Activated T-cell treated with anti-CD3 and anti-CD28 coated beads, Interleukin-2, amount 50 U/mL, for 72 hours (primary cell): ENCODE measurements at regions not wholly inside any gene's neighbourhood (a gene's known extent, or its start where the extent isn't known, plus 50 kb on each side); places are given as distances from the start of the nearest gene placed in this dataset.

Experiments
- ATAC-seq, 2 donors: fragments of 150-1000 bp; cut with Tn5 transposase; replicated peaks in 1 of 2; 2 replicates each; pipeline ENCODE4 v1.10.0; 2021; ENCODE audit warnings: moderate library complexity in 2 of 2, mild to moderate bottlenecking in 1 of 2
- DNase-seq, 2 donors: peaks; one replicate each; pipeline ENCODE4 v3.0.0; 2021 to 2022; ENCODE audit warnings: mixed read lengths in 1 of 2
- H3K27ac Mint-ChIP-seq: one replicate; pipeline ENCODE4 v1.8.0; 2022; ENCODE audit warnings: mild to moderate bottlenecking, moderate library complexity, mixed read lengths
- H3K27me3 Mint-ChIP-seq: one replicate; pipeline ENCODE4 v1.8.0; 2022; ENCODE audit warnings: low read depth, mixed read lengths
- H3K36me3 Mint-ChIP-seq, 2 donors: one replicate each; pipeline ENCODE4 v1.8.0; 2022; ENCODE audit warnings: mixed read lengths in 2 of 2, mild to moderate bottlenecking in 1 of 2; ENCODE audit not compliant: insufficient read depth in 2 of 2
- H3K4me1 Mint-ChIP-seq: one replicate; pipeline ENCODE4 v1.8.0; 2022; ENCODE audit warnings: low read depth, mixed read lengths
- H3K4me3 Mint-ChIP-seq, 2 donors: one replicate each; pipeline ENCODE4 v1.8.0; 2022; ENCODE audit warnings: mild to moderate bottlenecking in 2 of 2, mixed read lengths in 2 of 2, moderate library complexity in 2 of 2
- H3K9me3 Mint-ChIP-seq, 2 donors: one replicate each; pipeline ENCODE4 v1.8.0; 2022; ENCODE audit warnings: mixed read lengths in 2 of 2

- Mint-ChIP-seq H3K27me3 (no peaks in the 10 kb centered on the region), H3K9me3 (peaks cover 0 to 5% of the 10 kb centered on the region in 2 donors), H3K36me3 (no peaks in the 10 kb centered on the region), H3K4me3 (no peak overlapping the region), H3K27ac (no peak overlapping the region), H3K4me1 (no peaks in the 10 kb centered on the region)
- ATAC-seq: no peak
- no peak for DNase-seq
These were observed 190.0 kb upstream of the NEIL3 start for GRCh38 chr4:177119691-177120090.

GRCh38 chr4:177123811-177124210 lies 185.9 kb upstream of the NEIL3 start:
- H3K9me3 Mint-ChIP-seq: peaks cover 1 to 8% of the 10 kb centered on the region in 2 donors
- no peak for ATAC-seq
- no peak overlapping the region for H3K27ac Mint-ChIP-seq

GRCh38 chr4:177124349-177125064 lies 185.2 kb upstream of the NEIL3 start:
- Mint-ChIP-seq H3K4me3 (no peak overlapping the region), H3K27me3 (no peaks in the 10 kb centered on the region), H3K27ac (no peak overlapping the region), H3K36me3 (no peaks in the 10 kb centered on the region), H3K9me3 (peaks cover 4 to 11% of the 10 kb centered on the region in 2 donors), H3K4me1 (no peaks in the 10 kb centered on the region)
- ATAC-seq (no peak), DNase-seq (no peak)

More at GRCh38 chr4:177123811-177124210, 185.9 kb upstream of the NEIL3 start:
- Mint-ChIP-seq H3K4me3 (no peak overlapping the region), H3K36me3 (no peaks in the 10 kb centered on the region), H3K4me1 (no peaks in the 10 kb centered on the region), H3K27me3 (no peaks in the 10 kb centered on the region)
- no peak for DNase-seq

GRCh38 chr4:177125656-177126055 lies 184.0 kb upstream of the NEIL3 start:
- Mint-ChIP-seq H3K27me3 (no peaks in the 10 kb centered on the region), H3K27ac (no peak overlapping the region), H3K4me3 (no peak overlapping the region), H3K4me1 (no peaks in the 10 kb centered on the region), H3K9me3 (peaks cover 10% of the 10 kb centered on the region in 2 donors), H3K36me3 (peaks cover 2% of the 10 kb centered on the region in 2 donors)
- ATAC-seq (no peak), DNase-seq (no peak)

GRCh38 chr4:177127658-177128057 lies 182.0 kb upstream of the NEIL3 start:
- Mint-ChIP-seq H3K9me3 (peaks cover 9 to 11% of the 10 kb centered on the region in 2 donors), H3K36me3 (peaks cover 2% of the 10 kb centered on the region in 2 donors), H3K27me3 (no peaks in the 10 kb centered on the region)

GRCh38 chr4:177128306-177128705 lies 181.4 kb upstream of the NEIL3 start:
- ATAC-seq: no peak
- Mint-ChIP-seq H3K27me3 (no peaks in the 10 kb centered on the region), H3K27ac (no peak overlapping the region), H3K36me3 (peaks cover 2% of the 10 kb centered on the region in 2 donors), H3K9me3 (peaks cover 9 to 11% of the 10 kb centered on the region in 2 donors), H3K4me1 (no peaks in the 10 kb centered on the region), H3K4me3 (no peak overlapping the region)
- no peak for DNase-seq

More at GRCh38 chr4:177127658-177128057, 182.0 kb upstream of the NEIL3 start:
- no peak overlapping the region for H3K4me3 Mint-ChIP-seq
- ATAC-seq (no peak), DNase-seq (no peak)
- no peak overlapping the region for H3K27ac Mint-ChIP-seq
- no peaks in the 10 kb centered on the region for H3K4me1 Mint-ChIP-seq

- Mint-ChIP-seq H3K4me3 (no peak overlapping the region), H3K27ac (no peak overlapping the region), H3K4me1 (no peaks in the 10 kb centered on the region), H3K36me3 (peaks cover 2% of the 10 kb centered on the region in 2 donors), H3K9me3 (peaks cover 9 to 10% of the 10 kb centered on the region in 2 donors), H3K27me3 (no peaks in the 10 kb centered on the region)
- ATAC-seq (no peak), DNase-seq (no peak)
These were observed 177.9 kb upstream of the NEIL3 start for GRCh38 chr4:177131736-177132135.

- H3K9me3 Mint-ChIP-seq: peaks cover 1 to 3% of the 10 kb centered on the region in 2 donors
- ATAC-seq: no peak
- no peak overlapping the region for H3K27ac Mint-ChIP-seq
- H3K27me3 Mint-ChIP-seq: peaks cover 6% of the 10 kb centered on the region
- H3K4me3 Mint-ChIP-seq: no peak overlapping the region
- H3K4me1 Mint-ChIP-seq: no peaks in the 10 kb centered on the region
- no peaks in the 10 kb centered on the region for H3K36me3 Mint-ChIP-seq
- DNase-seq: no peak
These were observed 162.0 kb upstream of the NEIL3 start for GRCh38 chr4:177147668-177148067.

GRCh38 chr4:177155454-177155853 lies 154.2 kb upstream of the NEIL3 start:
- H3K27ac Mint-ChIP-seq: no peak overlapping the region
- no peaks in the 10 kb centered on the region for H3K9me3 Mint-ChIP-seq
- no peak overlapping the region for H3K4me3 Mint-ChIP-seq
- H3K4me1 Mint-ChIP-seq: no peaks in the 10 kb centered on the region
- H3K27me3 Mint-ChIP-seq: no peaks in the 10 kb centered on the region
- H3K36me3 Mint-ChIP-seq: no peaks in the 10 kb centered on the region
- DNase-seq: no peak
- ATAC-seq: no peak

- H3K9me3 Mint-ChIP-seq: no peaks in the 10 kb centered on the region
- DNase-seq: no peak
- ATAC-seq: no peak
- H3K4me3 Mint-ChIP-seq: no peak overlapping the region
- H3K4me1 Mint-ChIP-seq: no peaks in the 10 kb centered on the region
- no peak overlapping the region for H3K27ac Mint-ChIP-seq
- H3K36me3 Mint-ChIP-seq: no peaks in the 10 kb centered on the region
- H3K27me3 Mint-ChIP-seq: no peaks in the 10 kb centered on the region
These were observed 150.1 kb upstream of the NEIL3 start for GRCh38 chr4:177159600-177159999.

GRCh38 chr4:177161781-177162180 lies 147.9 kb upstream of the NEIL3 start:
- ATAC-seq: no peak
- H3K36me3 Mint-ChIP-seq: no peaks in the 10 kb centered on the region
- no peaks in the 10 kb centered on the region for H3K9me3 Mint-ChIP-seq
- H3K27ac Mint-ChIP-seq: no peak overlapping the region
- H3K4me3 Mint-ChIP-seq: no peak overlapping the region
- H3K27me3 Mint-ChIP-seq: no peaks in the 10 kb centered on the region
- no peaks in the 10 kb centered on the region for H3K4me1 Mint-ChIP-seq
- DNase-seq: no peak

GRCh38 chr4:177163532-177163931 lies 146.1 kb upstream of the NEIL3 start:
- Mint-ChIP-seq H3K27ac (no peak overlapping the region), H3K4me1 (no peaks in the 10 kb centered on the region), H3K36me3 (no peaks in the 10 kb centered on the region), H3K27me3 (no peaks in the 10 kb centered on the region), H3K4me3 (no peak overlapping the region), H3K9me3 (no peaks in the 10 kb centered on the region)
- ATAC-seq: no peak
- no peak for DNase-seq

- peaks cover 1 to 9% of the 10 kb centered on the region in 2 donors for H3K9me3 Mint-ChIP-seq
- DNase-seq (no peak), ATAC-seq (no peak)
- H3K27me3 Mint-ChIP-seq: no peaks in the 10 kb centered on the region
- H3K4me1 Mint-ChIP-seq: no peaks in the 10 kb centered on the region
- H3K4me3 Mint-ChIP-seq: no peak overlapping the region
- no peaks in the 10 kb centered on the region for H3K36me3 Mint-ChIP-seq
- no peak overlapping the region for H3K27ac Mint-ChIP-seq
These were observed 138.1 kb upstream of the NEIL3 start for GRCh38 chr4:177171588-177171987.

GRCh38 chr4:177175473-177175872 lies 134.2 kb upstream of the NEIL3 start:
- Mint-ChIP-seq H3K4me3 (no peak overlapping the region), H3K27me3 (no peaks in the 10 kb centered on the region), H3K4me1 (no peaks in the 10 kb centered on the region), H3K36me3 (no peaks in the 10 kb centered on the region), H3K27ac (no peak overlapping the region), H3K9me3 (peaks cover 1 to 8% of the 10 kb centered on the region in 2 donors)
- DNase-seq (no peak), ATAC-seq (no peak)
